Right ventricle myocardium inferior (tissue), 1 donor: ENCODE measurements at regions not wholly inside any gene's neighbourhood (a gene's known extent, or its start where the extent isn't known, plus 50 kb on each side); places are given as distances from the start of the nearest gene placed in this dataset.

ENCODE experiments used
- ATAC-seq: fragments of 200-7000 bp; cut with Tn5 transposase; one replicate; pipeline ENCODE4 v1.9.1; 2020; ENCODE audit warnings: mild to moderate bottlenecking, moderate library complexity
- DNase-seq: peaks from one replicate; pipeline ENCODE4 v3.0.0; 2021; ENCODE audit errors: missing footprints
- intact Hi-C: fragments of 100-400 bp; cut with DNase I; formaldehyde crosslinking; loops from one replicate; pipeline ENCODE4 v1.11.0; 2022
- donor health status: DM: no; HTN: yes; CAD: no; lungs with severe emphysema.

GRCh38 chr11:71336996-71337754, 84.8 kb upstream of the SHANK2 start:
- no peak for ATAC-seq
- intact Hi-C loops = no loop called here
- no peak for DNase-seq

GRCh38 chr11:71336176-71336995, 84.0 kb upstream of the SHANK2 start:
- no peak for DNase-seq
- intact Hi-C loops = no loop called here
- no peak for ATAC-seq

- no peak for DNase-seq
- intact Hi-C loops = no loop called here
- ATAC-seq = no peak
These were observed 83.0 kb upstream of the SHANK2 start for GRCh38 chr11:71335371-71335770.

- DNase-seq = no peak
These were observed 81.8 kb upstream of the SHANK2 start for GRCh38 chr11:71334191-71334590.

GRCh38 chr11:71333473-71333872, 81.1 kb upstream of the SHANK2 start:
- DNase-seq = no peak
- intact Hi-C loops = no loop called here
- no peak for ATAC-seq

More at GRCh38 chr11:71334191-71334590, 81.8 kb upstream of the SHANK2 start:
- no peak for ATAC-seq
- intact Hi-C loops = no loop called here

GRCh38 chr11:71332447-71332846, 80.1 kb upstream of the SHANK2 start:
- no peak for DNase-seq
- ATAC-seq = no peak
- intact Hi-C loops = no loop called here

- ATAC-seq = no peak
- intact Hi-C loops = no loop called here
- no peak for DNase-seq
These were observed 79.7 kb upstream of the SHANK2 start for GRCh38 chr11:71332046-71332445.

GRCh38 chr11:71331631-71332030, 79.3 kb upstream of the SHANK2 start:
- intact Hi-C loops = no loop called here
- ATAC-seq = no peak
- no peak for DNase-seq

- intact Hi-C loops = no loop called here
- DNase-seq = no peak
- ATAC-seq = no peak
These were observed 78.6 kb upstream of the SHANK2 start for GRCh38 chr11:71330996-71331395.

GRCh38 chr11:71330349-71330748, 78.0 kb upstream of the SHANK2 start:
- intact Hi-C loops = no loop called here
- DNase-seq = no peak

GRCh38 chr11:71329786-71330185, 77.4 kb upstream of the SHANK2 start:
- no peak for DNase-seq
- intact Hi-C loops = no loop called here
- ATAC-seq = no peak

More at GRCh38 chr11:71330349-71330748, 78.0 kb upstream of the SHANK2 start:
- no peak for ATAC-seq

- intact Hi-C loops = no loop called here
- DNase-seq (no peak), ATAC-seq (no peak)
These were observed 76.8 kb upstream of the SHANK2 start for GRCh38 chr11:71329165-71329510.

- no peak for ATAC-seq
- DNase-seq = no peak
- intact Hi-C loops = no loop called here
These were observed 75.0 kb upstream of the SHANK2 start for GRCh38 chr11:71327156-71328085.

GRCh38 chr11:71326328-71326940, 74.1 kb upstream of the SHANK2 start:
- intact Hi-C loops = no loop called here
- DNase-seq (no peak), ATAC-seq (no peak)

GRCh38 chr11:71325418-71326327, 73.3 kb upstream of the SHANK2 start:
- intact Hi-C loops = no loop called here
- no peak for DNase-seq
- ATAC-seq = no peak

GRCh38 chr11:71324788-71325417, 72.5 kb upstream of the SHANK2 start:
- ATAC-seq (no peak), DNase-seq (no peak)
- intact Hi-C loops = no loop called here

GRCh38 chr11:71323876-71324526, 71.6 kb upstream of the SHANK2 start:
- ATAC-seq (no peak), DNase-seq (no peak)
- intact Hi-C loops = no loop called here
